LNCaP clone FGC (cell line): ENCODE measurements at regions not wholly inside any gene's neighbourhood (a gene's known extent, or its start where the extent isn't known, plus 50 kb on each side); places are given as distances from the start of the nearest gene placed in this dataset.
"Not testable (repeated sequence)": the region's sequence is repeated elsewhere in the genome, so short reads cannot be mapped to it uniquely, and the experiment has no call there.

Source experiments
- DNase-seq: peaks from one replicate; pipeline ENCODE4 v3.0.0-alpha.2; 2011; ENCODE audit warnings: low read depth
- H3K4me3 ChIP-seq: 2 replicates; pipeline ENCODE4 v1.5.1; 2011; ENCODE audit warnings: mild to moderate bottlenecking, low read depth, low read length, control low read depth
- TF ChIP-seq, protein P1 (sequence below): IDR thresholded peaks from 2 replicates; pipeline ENCODE4 v1.5.1; 2012; ENCODE audit warnings: mild to moderate bottlenecking; ENCODE audit not compliant: control insufficient read depth, insufficient read depth; ENCODE audit errors: extremely low read depth

DNA sequence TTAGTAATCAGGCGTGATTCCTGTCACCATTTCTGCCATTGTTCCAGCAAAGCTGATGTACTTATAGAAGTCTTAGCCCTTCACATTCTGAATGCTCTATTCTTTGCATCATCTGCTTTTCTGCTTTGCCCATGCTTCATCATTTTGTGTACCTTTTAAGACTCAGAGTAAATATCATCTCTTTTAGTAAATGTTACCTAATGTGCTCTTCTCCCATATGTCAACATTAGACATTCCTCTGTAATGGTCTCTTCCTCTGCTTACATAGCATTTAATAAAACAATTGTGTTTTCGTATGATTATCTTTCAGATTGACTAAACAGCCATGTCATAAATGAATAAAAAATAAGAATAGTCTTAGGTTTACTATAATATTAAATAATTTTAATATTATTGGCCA is 719.6 kb upstream of the GRM3 start:
- H3K4me3 ChIP-seq, result no peak overlapping the region
- TF ChIP-seq, protein P1, sequence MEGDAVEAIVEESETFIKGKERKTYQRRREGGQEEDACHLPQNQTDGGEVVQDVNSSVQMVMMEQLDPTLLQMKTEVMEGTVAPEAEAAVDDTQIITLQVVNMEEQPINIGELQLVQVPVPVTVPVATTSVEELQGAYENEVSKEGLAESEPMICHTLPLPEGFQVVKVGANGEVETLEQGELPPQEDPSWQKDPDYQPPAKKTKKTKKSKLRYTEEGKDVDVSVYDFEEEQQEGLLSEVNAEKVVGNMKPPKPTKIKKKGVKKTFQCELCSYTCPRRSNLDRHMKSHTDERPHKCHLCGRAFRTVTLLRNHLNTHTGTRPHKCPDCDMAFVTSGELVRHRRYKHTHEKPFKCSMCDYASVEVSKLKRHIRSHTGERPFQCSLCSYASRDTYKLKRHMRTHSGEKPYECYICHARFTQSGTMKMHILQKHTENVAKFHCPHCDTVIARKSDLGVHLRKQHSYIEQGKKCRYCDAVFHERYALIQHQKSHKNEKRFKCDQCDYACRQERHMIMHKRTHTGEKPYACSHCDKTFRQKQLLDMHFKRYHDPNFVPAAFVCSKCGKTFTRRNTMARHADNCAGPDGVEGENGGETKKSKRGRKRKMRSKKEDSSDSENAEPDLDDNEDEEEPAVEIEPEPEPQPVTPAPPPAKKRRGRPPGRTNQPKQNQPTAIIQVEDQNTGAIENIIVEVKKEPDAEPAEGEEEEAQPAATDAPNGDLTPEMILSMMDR, result no peak
- no peak for DNase-seq

DNA sequence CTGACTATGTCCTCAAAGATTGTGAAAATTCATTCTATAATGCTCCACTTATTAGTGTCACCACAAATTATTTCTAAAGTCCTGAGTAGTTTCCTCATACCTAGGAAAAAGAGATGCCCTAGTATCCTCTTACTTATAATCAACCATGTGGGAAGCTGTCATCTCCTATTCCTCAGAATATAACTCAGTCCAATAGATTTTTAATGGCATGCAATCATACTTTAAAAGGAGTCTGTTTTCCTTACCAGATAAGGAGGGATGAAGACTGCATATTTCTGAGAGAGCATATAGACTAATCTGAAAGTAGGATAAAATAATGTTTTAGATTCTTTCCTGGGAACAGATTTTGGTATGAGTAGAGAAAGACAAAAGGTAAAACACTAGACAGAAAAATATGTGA is 727.7 kb upstream of the GRM3 start:
- TF ChIP-seq, protein P1, result no peak
- H3K4me3 ChIP-seq, result no peak overlapping the region
- DNase-seq, result no peak

DNA sequence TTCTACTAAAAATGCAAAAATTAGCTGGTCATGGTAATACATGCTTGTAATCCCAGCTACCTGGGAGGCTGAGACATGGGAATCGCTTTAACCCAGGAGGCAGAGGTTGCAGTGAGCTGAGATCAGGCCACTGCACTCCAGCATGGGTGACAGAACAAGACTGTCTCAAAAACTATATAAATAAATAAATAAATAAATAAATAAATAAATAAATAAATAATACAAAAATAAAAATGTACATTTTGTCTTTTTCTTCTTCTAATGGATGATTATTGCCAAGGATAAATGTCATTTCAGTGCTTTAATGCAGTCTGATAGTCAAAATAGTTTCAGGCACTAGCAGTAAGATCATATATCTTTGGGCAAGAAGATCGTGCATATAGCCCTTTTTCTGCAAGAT is 727.6 kb upstream of the SEMA3D start:
- DNase-seq, result no peak
- TF ChIP-seq, protein P1, result no peak
- no peak overlapping the region for H3K4me3 ChIP-seq

DNA sequence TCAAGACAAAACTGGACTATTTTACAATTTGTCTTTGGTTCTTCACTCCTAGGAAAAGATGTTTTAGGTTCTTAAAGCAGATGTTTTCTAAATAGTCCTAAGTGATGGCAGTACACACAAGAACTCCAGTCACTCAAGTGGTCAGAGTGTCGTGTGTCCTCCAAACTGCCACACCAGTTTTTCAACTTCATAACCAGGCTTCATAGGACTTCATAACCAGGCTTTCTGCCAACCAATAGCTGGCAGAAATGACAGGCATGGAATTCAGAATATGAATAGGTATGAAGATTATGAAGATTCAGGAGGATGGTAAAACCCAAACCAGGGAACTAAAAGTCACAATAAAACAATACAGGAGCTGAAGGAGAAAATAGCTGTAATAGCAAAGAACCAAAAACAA is 721.2 kb upstream of the SEMA3D start:
- no peak overlapping the region for H3K4me3 ChIP-seq
- DNase-seq, result peak; percentile 49
- TF ChIP-seq, protein P1, result no peak

DNA sequence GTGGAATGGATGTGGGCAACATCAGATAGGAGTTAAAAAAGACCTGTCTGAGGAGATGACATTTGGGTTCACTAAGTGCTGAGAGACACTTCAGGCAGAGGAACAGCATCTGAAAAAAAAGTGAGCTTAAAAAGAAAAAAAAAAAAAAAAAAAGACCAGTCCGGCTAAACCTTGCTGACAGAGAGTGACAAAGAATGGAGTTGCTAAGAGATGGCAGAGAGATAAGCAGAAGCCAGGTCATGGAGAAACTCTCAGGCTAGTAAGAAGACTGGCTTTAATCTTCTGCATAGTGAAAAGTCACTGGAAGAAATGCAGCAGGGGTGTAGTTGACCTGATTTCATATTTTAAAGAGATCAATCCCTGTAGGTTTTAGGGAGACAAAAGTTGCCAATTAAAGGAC is 711.1 kb upstream of the SEMA3D start:
- no peak for DNase-seq
- TF ChIP-seq, protein P1, result no peak
- H3K4me3 ChIP-seq, result no peak overlapping the region

DNA sequence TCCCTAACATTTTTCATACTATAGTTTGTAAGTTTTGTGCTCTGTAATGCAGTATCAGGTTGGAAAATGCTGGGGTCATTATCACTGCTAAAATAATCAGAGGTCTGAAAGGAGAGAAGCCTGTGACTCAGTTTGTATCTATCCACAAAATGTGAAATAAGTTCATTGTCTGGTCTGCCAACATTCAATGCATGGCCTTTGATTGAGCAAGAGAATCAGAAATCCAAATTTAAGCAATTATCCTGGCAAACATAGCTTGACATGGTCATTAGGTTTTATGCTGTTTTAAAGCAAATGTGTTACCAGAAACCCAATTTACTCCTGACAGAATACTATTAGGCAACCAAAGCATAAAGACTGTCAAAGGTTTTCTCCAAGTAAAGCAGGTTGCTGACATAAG is 709.7 kb upstream of the SEMA3D start:
- DNase-seq, result no peak
- TF ChIP-seq, protein P1, result no peak
- no peak overlapping the region for H3K4me3 ChIP-seq

DNA sequence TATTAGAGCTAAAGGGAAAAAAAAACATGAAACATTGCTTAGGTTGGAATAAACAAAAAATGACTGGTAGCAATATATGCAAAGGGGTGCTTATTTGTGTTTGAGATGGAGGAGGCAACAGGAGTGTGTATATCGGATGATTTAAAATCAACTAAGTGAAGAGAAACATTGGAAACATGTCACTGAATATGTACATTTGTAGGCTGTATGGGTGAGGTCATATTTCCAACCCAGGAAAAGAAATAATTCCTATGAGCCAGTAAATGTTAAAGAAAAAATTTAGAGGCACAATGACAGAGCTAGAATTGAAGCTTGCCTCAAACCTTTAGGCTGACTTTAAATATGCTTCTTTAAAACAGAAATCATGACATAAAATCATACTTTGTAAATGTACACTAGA is 709.0 kb upstream of the SEMA3D start:
- H3K4me3 ChIP-seq, result no peak overlapping the region
- DNase-seq, result no peak
- TF ChIP-seq, protein P1, result no peak

DNA sequence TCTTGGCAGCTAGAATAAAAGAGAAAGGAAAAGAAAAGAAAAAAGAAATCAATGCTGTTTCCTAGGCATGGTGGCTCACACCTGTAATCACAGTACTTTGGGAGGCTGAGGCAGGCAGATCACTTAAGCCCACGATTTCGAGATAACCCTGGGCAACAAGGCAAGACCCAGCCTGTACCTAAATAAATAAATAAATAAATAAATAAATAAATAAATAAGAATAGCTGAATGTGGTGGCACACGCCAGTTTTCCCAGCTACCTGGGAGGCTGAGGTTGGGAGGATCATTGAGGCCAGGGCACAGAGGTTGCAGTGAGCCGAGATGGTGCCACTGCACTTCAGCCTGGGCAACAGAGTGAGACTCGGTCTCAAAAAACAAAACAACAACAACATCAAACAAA is 705.0 kb upstream of the SEMA3D start:
- H3K4me3 ChIP-seq, DNase-seq: not testable (repeated sequence)
